ENCODE measurements at regions not wholly inside any gene's neighbourhood (a gene's known extent, or its start where the extent isn't known, plus 50 kb on each side); places are given as distances from the start of the nearest gene placed in this dataset.

- no peak for DNase-seq (ENCODE audit: low spot score)
- Histone ChIP-seq H3F3A (ENCODE audit: low read depth) (no peaks in the 10 kb centered on the region), H3K36me3 (no peaks in the 10 kb centered on the region), H3K79me2 (ENCODE audit: low read depth) (no peaks in the 10 kb centered on the region), H3K9me3 (ENCODE audit: low read depth) (no peaks in the 10 kb centered on the region), H3K9ac (no peak overlapping the region), H3K4me3 (no peak overlapping the region), H3K4me1 (no peaks in the 10 kb centered on the region), H4K20me1 (ENCODE audit: low read depth) (no peaks in the 10 kb centered on the region), H3K27ac (no peak overlapping the region), H3K27me3 (no peaks in the 10 kb centered on the region), H2AFZ (replicated peaks) (no peak overlapping the region), H3K4me2 (no peak overlapping the region)
- Mint-ChIP-seq H3K4me3 (no peak overlapping the region), H3K27ac (no peak overlapping the region), H3K9me3 (no peaks in the 10 kb centered on the region), H3K27me3 (ENCODE audit: insufficient read depth, low read depth) (peaks cover 5% of the 10 kb centered on the region), H3K36me3 (no peaks in the 10 kb centered on the region), H3K4me1 (peaks cover 27% of the 10 kb centered on the region)
- no peak for TF ChIP-seq CTCF (IDR thresholded peaks at IDR 0.05)
- TF ChIP-seq EZH2 (IDR thresholded peaks at IDR 0.05), result no peak
- TF ChIP-seq EZH2phosphoT487 (IDR thresholded peaks at IDR 0.05), result no peak
Measured at GRCh38 chr12:100703868-100704267, 90.7 kb upstream of the ANO4 start.

- Mint-ChIP-seq H3K36me3 (peaks cover 2% of the 10 kb centered on the region), H3K27ac (peak overlapping the region; percentile 86), H3K4me3 (no peak overlapping the region), H3K4me1 (peaks cover 29% of the 10 kb centered on the region), H3K27me3 (ENCODE audit: insufficient read depth, low read depth) (peaks cover 5% of the 10 kb centered on the region), H3K9me3 (no peaks in the 10 kb centered on the region)
- no peaks in the 10 kb centered on the region for H3K9me3 ChIP-seq (ENCODE audit: low read depth)
- no peak overlapping the region for H3K4me3 ChIP-seq
- no peak overlapping the region for H3K4me2 ChIP-seq
- no peak overlapping the region for H3K9ac ChIP-seq
- TF ChIP-seq EZH2 (IDR thresholded peaks at IDR 0.05) (no peak), CTCF (IDR thresholded peaks at IDR 0.05) (no peak)
- no peaks in the 10 kb centered on the region for H3F3A ChIP-seq (ENCODE audit: low read depth)
- no peak overlapping the region for H2AFZ ChIP-seq (replicated peaks)
- H3K27ac ChIP-seq, result no peak overlapping the region
- no peaks in the 10 kb centered on the region for H3K4me1 ChIP-seq
- DNase-seq (ENCODE audit: low spot score), result no peak
- H3K27me3 ChIP-seq, result no peaks in the 10 kb centered on the region
- H3K36me3 ChIP-seq, result no peaks in the 10 kb centered on the region
- H4K20me1 ChIP-seq (ENCODE audit: low read depth), result no peaks in the 10 kb centered on the region
- no peaks in the 10 kb centered on the region for H3K79me2 ChIP-seq (ENCODE audit: low read depth)
Measured at GRCh38 chr12:100706033-100706432, 88.5 kb upstream of the ANO4 start.

GRCh38 chr12:100708591-100708990, 86.0 kb upstream of the ANO4 start:
- TF ChIP-seq EZH2phosphoT487 (IDR thresholded peaks at IDR 0.05) (no peak), EZH2 (IDR thresholded peaks at IDR 0.05) (no peak), CTCF (IDR thresholded peaks at IDR 0.05) (no peak)
- no peak overlapping the region for H3K4me3 ChIP-seq
- Mint-ChIP-seq H3K27ac (no peak overlapping the region), H3K4me3 (no peak overlapping the region), H3K4me1 (peaks cover 25% of the 10 kb centered on the region), H3K36me3 (peaks cover 2% of the 10 kb centered on the region), H3K9me3 (no peaks in the 10 kb centered on the region), H3K27me3 (ENCODE audit: insufficient read depth, low read depth) (peaks cover 6% of the 10 kb centered on the region)
- no peaks in the 10 kb centered on the region for H3F3A ChIP-seq (ENCODE audit: low read depth)
- H2AFZ ChIP-seq (replicated peaks), result no peak overlapping the region
- H3K9ac ChIP-seq, result no peak overlapping the region
- H3K4me2 ChIP-seq, result no peak overlapping the region
- no peak for DNase-seq (ENCODE audit: low spot score)
- no peaks in the 10 kb centered on the region for H4K20me1 ChIP-seq (ENCODE audit: low read depth)
- no peaks in the 10 kb centered on the region for H3K27me3 ChIP-seq
- H3K36me3 ChIP-seq, result no peaks in the 10 kb centered on the region
- H3K4me1 ChIP-seq, result no peaks in the 10 kb centered on the region
- no peaks in the 10 kb centered on the region for H3K79me2 ChIP-seq (ENCODE audit: low read depth)
- no peaks in the 10 kb centered on the region for H3K9me3 ChIP-seq (ENCODE audit: low read depth)
- no peak overlapping the region for H3K27ac ChIP-seq

Data from neural progenitor cell (in vitro differentiated cells).